DMS79 (cell line): ENCODE measurements at regions not wholly inside any gene's neighbourhood (a gene's known extent, or its start where the extent isn't known, plus 50 kb on each side); places are given as distances from the start of the nearest gene placed in this dataset.
A peak's percentile ranks its signal among the peaks of the same experiment; 100 is the strongest.

Experiments used
- DNase-seq: peaks from one replicate; lab custom pipeline; 2025; lab: John Stamatoyannopoulos, UW

DNA sequence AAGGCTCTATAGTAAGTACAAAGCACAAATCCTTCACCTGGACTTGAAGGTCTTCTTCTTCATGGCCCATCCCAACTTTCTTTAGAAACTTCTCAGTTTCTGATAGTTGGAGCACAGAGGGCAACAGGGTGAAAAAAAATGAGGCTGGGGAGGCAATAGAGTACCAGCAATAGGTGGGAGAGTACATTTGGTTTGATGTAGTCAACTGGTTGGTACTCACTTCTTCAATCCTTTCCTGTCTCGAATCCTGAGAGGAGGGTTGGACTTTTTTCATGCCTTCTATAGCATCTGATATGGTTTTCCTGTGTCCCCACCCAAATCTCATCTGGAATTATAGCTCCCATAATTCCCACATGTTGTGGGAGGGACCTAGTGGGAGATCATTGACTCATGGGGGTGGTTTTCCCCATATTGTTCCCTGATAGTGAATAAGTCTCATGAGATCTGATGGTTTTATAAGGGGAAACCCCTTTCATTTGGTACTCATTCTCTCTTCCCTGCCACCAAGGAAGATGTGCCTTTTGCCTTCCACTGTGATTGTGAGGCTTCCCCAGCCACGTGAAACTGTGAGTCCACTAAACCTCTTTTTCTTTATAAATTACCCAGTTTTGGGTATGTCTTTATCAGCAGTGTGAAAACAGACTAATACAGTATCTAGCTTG, 75.9 kb upstream of the LCLAT1 start:
- DNase-seq, result no peak

DNA sequence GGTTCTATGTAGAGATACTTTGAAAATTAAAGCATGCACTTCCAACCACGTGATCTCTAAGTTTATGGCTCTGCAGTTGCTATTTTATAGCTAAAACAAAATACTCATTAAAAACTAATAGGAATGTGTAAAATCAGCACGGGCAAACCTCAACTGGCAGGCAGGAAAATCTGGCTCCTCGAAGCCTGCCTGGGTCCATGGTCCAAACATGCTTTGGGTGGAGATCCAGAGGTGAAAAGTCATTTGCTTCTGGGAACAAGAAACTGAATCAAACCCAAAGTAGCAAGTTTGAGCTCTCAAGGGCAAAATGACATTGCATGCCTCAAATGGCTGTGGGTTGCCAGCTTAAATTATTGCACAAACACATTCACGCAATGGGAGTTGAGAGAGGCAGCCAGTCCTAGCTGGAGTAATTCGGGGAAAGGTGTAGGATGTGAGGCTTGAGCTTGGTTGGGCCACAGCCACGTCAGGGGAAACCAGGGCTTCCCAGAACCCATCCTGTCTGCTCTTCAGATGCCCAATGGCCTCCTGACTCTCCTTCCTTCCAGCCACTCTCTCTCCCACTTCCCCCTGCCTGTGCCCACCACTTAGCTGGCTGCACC, 75.2 kb upstream of the LCLAT1 start:
- DNase-seq, result no peak

DNA sequence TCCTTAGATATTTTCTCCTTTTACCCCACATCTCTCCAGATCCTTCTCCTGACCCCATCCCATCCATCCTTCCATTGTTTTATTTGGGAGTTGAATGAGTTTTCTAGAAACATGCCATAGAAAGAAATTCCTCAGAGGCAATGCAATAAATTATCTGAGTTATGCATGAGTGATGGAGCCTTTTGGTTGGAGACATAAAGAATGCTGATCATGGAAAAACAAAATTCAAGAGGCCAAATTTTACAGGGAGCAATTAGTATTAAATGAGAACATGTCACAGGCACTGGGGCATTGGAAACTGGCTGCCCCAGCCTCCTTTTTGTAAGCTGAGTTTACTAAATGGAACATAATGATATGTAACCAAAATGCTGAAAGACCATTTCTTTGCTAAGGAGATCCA, 74.2 kb upstream of the LCLAT1 start:
- no peak for DNase-seq

DNA sequence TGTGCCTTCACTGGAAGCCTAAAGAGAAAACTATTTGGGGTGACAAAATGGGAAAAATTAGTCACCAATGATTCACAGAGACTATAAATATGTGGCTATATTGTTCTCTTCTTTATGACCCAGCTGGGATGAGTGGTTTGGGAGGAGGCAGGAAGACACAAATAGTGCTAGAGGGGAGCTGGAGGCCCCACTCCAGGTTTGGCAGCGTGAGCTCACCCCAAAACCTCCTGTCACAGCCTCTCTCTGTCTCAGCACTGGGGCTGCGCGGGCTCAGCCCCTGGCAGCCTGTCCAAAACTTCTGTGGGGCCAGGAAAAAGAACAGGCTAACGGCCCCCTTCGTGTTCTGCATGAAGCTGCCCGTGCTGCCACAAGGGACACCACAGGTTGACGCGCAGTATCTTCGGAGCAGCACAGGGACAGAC, 73.2 kb upstream of the LCLAT1 start:
- no peak for DNase-seq

DNA sequence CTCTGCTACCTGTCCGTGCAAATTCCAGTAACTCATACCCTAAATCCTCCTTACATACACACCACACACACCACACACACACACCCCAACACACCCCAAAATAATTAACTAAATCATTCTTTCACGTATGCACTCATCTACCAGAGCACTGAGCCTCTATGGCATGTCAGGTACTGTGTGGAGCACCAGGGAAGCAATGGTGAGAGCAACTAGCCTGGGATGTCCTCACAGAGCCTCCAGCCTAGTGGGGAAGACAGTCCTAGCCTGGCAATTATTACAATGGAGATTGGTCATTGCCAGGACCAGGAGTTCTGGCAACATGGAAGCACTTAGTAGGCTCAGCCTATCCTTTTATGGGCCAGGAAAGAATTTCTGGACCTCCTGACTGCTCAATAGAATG, 72.7 kb upstream of the LCLAT1 start:
- no peak for DNase-seq

DNA sequence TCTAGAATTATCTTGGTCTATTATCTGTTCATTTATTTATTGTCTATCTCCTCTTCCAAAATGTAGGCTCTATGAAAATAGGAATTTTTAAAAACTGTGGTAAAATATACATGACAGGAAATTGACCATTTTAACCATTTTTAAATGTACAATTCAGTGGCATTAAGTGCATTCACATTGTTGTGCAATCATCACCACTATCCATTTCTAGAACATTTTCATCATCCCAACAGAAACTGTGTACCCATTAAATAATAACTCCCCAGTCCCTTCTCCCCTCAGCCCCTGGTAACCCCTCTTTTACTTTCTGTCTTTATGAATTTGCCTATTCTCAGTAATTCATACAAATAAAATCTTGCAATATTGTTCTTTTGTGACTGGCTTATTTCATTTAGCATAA, 71.1 kb upstream of the LCLAT1 start:
- no peak for DNase-seq

DNA sequence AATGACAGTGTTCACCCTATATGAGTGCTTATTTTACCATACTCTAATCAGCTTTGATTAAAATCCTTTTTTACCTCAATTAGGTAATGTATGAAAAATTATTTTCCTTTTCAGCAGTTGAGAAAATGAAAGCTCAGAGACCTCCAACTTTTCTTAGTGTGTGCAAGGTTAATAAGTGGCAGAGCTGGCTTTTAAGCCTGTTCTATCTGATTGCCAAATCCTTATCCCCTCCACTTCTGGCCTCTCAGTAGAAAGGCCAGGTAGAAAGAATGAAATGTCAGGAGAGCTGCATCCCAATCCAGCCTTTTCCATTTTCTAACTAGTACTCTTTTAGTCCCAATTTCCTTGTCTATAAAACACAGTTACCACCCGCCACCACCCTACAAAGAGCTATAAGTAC, 67.6 kb upstream of the LCLAT1 start:
- no peak for DNase-seq

DNA sequence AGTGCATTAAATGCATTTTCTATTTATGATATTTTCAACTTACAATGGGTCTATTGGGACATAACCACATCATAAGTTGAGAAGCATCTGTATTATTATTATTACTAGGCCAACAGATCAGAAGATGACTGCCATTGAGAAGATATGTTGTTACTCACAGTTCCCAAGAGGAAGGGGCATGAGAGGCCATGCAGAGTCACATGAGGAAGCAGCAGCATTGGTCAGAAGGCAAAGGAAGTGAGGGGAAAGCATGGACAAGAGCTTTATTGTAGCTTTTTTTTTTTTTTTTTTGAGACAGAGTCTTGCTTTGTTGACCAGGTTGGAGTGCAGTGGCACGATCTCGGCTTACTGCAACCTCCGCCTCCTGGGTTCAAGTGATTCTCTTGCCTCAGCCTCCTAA, 66.2 kb upstream of the LCLAT1 start:
- DNase-seq, result no peak

DNA sequence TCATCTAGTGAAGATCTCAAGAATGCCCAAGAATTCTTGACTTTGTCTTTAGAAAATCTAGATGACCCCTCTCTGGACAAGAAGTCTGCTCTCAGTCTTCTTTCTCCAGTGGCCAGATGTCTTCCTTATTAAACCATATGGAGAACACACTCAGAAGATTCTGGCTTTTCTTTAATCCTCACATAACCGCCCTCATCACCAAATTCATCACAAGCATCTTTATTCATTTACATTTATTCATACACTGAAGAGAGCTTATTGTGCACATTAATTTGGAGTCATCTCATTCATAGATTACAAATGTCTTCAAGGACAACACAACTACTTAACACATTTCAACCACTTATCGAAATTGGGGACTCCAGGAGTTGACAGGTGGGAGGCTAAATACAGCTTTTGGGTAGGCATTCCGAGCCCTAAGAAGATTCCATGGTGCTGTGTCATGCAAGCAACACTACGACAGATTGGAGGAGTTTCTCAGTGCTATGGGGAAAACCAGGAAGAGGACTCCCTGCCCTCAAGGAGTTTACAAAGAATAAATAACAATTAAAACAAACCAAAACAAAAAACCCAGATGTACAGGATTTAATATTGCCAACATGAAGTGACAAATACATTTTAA, 64.8 kb upstream of the LCLAT1 start:
- DNase-seq, result no peak

DNA sequence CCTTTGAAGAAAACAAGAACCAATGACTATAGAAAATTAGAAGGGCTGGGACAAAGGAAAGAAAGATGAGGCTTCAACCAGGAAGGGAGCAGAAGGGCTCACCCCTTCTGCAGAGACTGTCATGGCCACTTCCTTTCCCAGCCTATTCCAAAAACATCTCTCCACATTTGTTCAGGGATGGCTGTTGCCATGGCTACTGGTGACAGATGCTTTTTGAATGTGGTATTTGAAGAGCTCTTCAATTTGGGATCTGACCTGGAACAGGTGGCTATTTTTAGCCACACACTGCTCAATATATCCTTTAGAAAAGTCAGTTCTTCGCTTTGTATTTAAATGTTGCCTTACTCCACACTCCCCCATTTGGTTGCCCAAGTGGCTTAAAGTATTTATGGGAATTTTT, 64.1 kb upstream of the LCLAT1 start:
- DNase-seq, result peak; percentile 90

DNA sequence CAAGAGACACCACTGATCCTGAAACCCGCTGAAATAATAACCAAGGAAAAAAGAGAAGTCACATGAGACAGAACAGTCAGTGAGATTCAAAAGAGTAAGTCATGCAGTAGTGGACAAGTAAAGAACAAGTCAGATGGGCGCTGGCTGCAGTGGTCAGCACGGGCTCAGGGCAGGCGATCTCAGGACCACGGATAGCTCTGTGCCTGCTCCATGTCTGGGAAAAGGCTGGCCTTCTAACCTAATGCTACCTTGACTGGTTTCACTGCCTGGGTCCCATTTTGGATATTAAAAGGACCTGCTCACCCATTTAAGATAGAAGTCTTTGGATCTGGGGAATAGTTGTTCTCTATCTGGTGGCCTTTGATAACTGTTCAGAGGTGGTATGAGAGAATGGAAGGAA, 61.7 kb upstream of the LCLAT1 start:
- DNase-seq, result no peak

DNA sequence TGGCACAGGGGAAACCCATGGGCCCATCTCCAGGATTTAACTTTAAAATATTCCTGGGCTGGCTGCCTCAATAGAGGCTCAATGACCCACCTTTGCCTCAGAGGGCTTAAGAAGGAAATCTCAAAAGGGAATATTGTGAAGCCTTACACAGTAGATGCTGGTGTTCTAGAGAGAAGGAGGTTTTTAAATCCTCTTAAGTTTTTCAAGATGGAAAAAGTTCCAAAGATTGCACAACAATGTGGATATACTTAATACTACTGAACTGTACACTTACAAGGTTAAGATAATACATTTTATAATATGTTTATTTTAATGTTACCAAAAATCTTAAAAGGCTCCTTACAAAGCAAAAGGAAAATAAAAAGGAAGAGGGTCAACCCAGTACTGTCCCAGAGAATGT, 54.9 kb upstream of the LCLAT1 start:
- no peak for DNase-seq

DNA sequence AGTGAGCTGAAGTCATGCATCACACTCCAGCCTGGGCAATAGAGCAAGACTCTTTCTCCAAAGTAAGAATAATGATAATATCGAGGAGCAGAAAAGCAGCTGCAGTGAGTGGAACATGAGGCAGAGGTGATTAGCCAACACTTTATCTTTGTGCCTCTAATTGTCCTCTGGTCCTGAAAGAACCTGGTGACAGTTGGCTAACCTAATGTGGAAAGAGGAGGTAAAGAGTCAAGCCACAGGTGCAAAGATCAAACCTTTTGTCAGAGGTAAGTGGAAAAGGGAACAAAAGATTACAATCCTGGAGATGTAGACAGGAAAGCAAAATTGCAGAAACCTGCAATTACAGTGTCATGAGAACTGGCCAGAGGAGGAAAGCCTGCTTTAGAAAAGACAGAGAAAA, 53.5 kb upstream of the LCLAT1 start:
- DNase-seq, result no peak

DNA sequence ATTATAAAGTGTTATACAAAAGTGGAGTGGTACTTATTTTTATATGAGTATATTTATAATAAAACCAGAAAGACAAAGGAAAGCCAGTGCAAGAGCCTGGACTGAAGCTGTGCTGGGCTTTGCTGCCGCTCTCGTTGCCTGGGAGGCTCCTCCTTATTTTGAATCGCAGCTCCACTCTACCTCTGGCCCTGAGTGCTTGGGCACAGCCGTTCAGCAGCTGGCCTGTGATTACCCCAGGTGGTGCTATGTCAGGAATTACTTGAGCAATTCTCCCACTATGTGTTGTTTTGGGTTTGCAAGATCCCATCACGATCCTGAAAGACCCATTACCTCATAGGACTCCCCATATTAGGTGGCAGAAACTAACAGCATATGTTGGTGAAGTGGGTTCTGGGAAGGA, 53.0 kb upstream of the LCLAT1 start:
- DNase-seq, result no peak

DNA sequence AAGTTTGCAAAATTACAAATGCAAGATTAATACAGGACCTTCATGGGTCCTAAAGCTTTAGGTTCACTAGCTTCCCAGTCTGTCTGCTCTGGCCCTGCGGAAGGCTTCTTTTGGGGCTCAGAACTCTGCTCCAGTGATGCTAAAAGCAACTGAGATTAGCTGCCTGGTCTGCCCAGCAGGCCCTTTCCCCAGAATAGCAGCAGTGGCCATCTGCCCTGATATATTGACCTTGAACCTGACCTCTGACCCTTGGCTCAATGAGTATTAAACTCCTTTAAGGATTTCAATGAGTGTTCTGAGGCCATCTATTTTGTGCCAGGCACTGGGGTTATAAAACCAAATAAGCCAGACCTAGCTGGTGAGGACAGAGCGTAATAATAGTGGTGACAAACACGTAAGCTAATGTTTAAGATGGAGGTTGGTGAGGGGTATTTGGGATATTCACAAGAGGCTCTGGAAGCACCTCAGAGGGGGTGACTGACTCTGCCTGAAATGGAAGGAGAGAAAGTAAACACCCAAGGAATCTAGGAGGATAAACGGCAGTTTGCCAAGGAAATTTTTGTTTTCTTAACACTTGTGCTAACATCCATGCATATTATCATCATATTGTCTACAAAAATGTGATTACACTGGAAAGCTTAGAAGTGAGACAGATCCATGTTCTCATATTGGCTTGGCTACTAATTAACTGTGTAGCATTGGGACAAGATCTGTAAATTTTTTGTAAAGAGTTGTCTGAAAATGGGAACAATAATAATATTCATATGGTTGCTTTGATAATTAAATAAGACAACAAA, 50.4 kb upstream of the LCLAT1 start:
- DNase-seq, result no peak
